Hematopoietic multipotent progenitor cell treated with erythropoietin and hydrocortisone succinate and interleukin-3 and kit ligand, for 4 days (in vitro differentiated cells): ENCODE measurements at regions not wholly inside any gene's neighbourhood (a gene's known extent, or its start where the extent isn't known, plus 50 kb on each side); places are given as distances from the start of the nearest gene placed in this dataset.
"Not testable (repeated sequence)": the region's sequence is repeated elsewhere in the genome, so short reads cannot be mapped to it uniquely, and the experiment has no call there.

Experiments
- DNase-seq: peaks from one replicate; pipeline ENCODE4 v3.0.0-alpha.2; 2015

DNA sequence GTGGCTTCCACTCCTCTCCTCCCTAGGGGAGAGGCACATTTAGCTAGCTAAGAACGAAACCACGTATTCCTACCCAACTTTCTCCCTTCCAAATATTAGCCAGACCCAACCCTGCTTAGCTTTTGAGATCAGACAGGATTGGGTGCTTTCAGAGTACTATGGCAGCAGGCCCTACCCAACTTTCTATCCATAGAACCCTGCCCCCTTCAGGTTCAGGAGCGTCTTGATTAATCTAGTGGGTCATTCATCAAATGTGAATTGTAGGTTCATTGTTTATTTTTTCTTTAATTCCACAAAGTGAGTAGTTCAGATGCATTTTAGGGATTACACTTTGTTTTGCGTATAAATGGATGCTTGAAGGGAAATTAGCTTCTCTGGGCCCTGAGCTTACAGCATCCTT lies 188.3 kb downstream of the MIB1 start:
- no peak for DNase-seq

DNA sequence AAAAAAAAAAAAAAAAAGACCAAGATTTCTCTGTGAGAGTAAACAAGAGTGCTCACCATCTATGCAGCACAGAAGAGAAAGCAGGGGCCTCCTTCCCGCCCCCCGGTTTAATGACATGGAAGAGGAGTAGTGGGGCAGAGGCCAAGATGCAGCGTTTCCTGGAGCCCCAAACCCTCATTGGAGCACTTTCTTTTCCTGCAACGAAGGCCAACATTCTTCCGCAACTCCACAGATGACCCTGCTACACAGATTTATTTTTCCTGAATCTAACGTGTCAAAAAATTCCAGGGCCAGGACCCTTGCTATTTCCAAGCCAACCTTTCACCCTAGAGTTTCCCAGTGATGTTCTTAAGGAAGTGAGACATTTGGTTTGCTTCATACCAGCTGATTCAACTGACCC lies 189.6 kb downstream of the MIB1 start:
- no peak for DNase-seq

DNA sequence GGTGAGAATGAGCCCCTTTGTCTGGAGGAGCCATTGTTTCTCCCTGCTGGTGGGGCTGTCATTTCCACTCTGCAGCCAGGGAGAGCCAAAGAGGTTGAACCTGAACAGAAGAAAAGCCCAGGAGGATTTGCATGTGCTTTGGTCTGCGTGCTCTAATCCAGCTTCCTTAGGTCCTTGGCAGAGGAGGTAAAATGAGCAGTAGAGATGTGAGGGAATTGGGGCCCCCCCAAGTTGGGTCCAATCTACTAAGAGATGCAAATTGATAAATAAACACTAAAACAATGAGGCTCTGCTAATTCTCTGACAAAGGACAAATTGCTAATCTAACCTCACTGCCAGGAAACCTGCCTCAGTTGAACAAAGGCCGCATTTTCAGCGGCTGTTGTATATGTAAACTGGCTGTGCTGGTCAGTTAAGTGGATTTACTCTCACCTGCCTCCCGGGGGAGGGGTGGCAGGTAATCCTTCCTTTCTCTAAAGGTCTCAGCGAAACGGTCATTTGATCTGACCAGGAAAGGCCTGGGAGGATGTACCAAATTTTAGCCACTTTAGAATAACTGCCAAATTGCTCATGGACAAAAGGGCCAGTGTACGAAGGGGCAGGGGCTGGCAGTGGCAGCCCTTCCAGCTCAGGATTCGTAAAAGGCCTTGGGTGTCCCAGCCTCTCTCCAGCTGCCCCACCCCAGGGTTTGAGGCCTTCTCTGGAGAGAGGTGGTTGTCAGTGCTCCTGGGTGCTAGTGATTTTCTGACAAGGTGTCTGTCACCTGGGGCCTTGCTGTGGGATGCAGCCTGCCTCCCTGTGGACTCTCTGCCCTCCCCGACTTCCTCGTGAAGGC lies 193.6 kb downstream of the MIB1 start:
- DNase-seq: no peak

DNA sequence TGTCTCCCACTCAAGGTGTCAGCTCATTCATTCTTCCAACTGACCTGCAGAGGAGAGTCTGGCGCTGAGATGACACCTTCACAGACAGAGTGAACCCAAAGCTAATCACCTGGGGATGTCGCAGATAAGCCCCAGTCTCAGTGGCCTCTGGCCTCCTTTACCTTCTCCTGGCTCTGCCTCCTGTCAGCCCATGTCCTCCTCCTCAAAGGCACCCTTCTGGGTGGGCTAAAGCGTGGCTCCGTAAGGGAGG lies 194.1 kb downstream of the MIB1 start:
- no peak for DNase-seq

DNA sequence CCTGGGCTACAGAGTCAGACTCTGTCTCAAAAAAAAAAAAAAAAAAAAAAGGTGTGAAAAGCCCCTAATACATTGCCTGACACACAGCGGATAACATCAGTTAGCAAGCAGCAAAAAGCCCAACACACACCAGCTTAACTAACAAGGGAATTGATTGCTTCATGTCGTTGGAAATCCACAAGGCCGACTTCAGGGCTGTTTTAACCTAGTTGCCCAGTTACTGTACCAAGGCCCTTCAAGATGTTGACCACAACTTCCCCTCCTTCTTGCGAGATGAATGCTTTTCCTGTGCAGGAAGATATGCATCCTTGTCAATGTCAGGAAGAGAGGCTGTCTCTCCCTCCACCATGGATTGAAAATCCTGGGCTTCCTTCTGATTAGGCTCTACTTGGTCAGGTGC lies 202.9 kb downstream of the MIB1 start:
- peak; percentile 31 for DNase-seq

DNA sequence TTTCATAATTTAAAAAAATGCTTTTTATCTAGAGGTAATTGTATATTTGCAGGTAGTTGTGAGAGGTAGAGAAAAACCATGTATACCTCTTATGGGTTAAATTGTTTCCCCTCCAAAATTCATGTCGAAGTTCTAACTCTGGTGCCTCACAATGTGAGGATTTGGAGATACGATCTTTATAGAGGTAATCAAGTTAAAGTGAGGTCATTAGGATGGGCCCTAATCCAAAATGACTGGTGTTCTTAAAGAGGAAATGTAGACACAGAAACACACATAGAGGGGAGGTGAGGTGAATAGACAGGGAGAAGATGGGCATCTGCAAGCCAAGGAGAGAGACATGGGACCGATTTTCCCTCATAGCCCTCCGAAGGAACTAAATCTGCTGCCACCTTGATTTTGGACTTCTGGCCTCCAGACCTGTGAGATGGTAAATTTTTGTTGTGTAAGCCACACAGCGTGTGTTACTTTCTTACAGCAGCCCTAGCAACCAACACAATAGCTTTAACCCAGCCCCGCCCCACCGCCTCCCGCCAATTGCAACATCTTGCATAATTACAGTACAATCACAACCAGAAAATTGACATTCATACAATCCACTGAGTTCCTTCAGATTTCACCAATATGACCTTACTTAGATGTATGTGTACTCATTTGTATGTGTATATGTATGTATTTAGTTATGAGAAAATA lies 208.9 kb downstream of the MIB1 start:
- no peak for DNase-seq

DNA sequence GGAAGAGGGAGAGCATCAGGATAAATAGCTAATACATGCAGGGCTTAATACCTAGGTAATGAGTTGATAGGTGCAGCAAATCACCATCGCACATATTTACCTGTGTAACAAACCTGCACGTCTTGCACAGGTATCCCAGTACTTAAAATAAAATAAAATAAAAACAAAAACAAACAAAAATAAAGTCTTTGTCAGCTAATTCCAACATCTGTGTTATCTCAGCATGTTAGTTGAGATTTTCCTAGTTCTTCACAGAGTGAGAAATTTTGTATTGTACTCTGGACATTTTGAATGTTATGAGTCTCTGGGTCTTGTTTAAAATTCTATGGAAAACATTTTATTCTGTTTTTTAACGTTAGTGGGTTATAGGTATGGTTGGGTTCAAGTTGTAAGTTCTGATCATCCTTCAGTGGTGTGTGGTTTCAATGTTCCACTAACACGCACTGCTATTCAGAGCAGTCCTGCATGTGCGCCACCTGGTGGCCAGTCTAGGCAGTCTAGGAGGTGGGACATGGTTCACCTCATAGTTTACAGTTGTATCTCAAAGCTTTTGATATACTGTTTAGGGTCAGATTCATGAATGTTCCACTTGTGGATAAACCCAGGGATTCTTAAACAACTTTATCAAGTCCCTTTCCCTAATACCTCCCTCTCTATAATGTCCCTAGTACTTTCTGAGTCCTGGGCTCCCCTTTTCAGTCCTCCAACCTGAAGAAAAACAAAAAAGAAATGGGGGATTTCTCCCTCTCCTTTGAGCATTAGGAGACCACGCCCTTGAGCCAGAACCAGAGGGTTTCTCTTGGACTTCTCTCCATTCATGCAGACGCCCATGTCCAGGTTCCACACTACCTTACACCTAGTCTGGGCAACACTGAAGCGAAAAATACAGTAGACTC lies 213.4 kb upstream of the GATA6 start:
- DNase-seq: peak; percentile 81

DNA sequence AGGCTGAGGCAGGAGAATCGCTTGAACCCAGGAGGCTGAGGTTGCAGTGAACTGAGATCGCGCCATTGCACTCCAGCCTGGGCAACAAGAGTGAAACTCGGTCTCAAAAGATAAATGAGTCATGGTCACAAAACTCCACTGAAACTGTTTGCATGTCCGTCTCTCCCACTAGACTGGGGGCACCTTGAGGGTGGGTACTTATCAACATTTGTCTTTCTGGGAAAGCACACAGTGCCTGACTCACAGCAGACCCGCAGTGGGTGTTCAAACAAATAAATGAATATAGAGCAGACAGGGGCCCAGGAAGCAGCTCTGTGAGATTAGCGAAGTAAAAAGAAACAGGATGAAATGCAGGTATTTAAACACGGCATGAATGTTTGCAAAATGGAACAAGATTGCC lies 211.1 kb upstream of the GATA6 start:
- no peak for DNase-seq

DNA sequence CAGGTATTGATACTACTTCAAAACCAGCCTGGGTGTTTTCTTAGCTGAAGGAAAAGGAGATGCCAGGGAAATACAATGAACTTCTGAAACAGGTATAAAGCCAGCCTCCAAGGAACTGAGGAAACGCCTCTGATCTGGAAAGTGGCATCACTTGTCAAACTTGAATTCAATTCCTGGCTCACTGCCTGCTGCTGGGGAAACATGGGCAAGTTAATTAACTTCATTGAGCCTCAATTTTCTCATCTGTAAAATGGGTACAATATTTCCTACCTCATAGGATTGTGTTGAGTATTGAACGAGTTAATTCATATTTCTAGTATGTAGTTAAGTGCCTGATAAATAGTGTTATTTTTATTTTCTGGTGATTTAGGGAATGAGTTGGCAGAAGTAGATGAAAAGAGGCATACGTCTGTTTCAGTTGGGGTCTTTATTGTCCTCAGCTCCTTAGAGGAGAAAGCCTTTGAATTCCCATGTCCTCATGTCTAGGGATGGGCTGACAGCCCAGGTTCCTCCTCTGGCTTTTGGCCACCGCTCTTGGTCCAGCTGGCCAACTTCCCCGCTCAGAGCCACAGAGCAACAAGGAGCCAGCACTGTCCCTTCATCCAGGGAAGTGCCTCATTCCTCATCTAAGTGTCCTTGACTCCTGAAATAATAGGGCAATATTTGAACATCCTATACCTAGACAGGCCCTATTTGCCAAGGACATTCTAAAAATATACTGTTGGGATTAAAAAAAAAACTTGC lies 210.5 kb upstream of the GATA6 start:
- no peak for DNase-seq

DNA sequence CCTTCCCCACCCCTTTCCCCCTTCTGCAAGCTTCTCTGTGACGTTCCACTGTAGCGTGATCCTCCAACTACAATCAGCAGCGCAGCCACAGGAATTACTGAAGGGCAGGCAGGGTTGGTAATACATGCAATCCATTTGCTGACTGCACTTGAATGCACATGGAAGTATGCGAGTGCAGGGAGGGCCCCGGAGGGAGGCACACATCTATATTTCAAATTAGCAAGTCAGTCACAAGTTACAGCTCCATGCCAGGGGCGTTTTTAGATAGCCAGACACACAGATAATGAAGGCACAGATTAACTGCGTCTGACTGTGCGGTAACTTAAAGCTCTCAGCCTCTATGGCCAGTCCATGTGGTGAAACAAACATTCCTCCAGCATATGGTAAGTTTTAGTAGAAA lies 209.2 kb upstream of the GATA6 start:
- DNase-seq: no peak

DNA sequence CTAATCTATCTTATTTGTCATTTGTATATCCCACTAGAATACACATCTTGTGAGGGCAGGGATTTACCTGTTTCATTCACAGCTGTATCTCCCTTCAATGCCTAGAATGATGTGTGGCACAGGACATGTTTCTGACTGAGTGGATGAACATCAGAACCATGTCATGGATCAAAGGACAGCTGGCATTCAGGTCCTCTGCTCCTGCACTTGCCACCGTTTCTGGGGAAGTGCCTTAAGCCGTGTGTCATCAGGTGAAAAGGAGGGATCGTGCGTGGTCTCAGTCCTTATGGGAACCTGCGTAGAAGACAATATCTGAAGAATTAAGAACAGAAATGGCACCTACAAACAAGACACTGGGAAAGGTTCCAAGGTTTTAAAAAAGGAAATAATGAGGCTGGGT lies 206.1 kb upstream of the GATA6 start:
- DNase-seq: no peak

DNA sequence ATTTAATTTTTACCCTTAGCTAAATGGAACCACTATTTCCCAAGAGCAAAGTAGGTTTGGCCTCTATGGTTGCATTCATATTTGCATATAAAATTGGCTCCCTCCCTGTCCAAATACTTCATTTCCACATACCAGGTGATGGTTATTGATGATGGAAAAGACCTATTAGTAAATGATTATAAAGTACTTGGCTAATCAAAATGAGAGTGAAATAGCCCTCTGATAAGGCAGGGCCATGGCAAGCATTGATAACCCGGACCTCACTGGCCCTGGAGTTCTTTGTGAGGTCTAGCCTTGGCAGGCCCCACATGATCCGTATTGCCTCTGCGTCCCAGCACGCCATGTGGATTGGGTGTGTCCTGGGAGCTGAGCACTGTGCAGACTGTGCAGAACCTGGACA lies 201.1 kb upstream of the GATA6 start:
- DNase-seq: no peak

DNA sequence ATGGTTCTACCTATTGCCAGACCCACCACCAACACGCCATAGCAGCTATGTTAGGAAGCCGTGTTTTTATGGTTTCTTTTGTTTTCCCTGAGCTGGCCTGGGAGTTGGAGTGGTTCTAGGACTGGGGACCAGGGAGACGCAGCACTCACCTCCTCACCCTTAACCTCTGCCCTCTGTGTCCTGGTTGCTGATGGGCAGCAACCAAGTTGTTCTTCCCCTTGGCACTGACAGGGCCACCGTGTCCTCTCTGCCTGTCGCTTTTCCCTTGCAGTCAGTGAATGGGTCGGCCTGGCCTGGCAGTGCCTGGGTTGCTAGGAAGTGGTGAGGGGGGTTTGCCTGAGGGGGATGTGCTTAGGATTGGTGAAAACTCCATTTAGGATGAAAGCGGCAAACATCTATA lies 197.1 kb upstream of the GATA6 start:
- no peak for DNase-seq

DNA sequence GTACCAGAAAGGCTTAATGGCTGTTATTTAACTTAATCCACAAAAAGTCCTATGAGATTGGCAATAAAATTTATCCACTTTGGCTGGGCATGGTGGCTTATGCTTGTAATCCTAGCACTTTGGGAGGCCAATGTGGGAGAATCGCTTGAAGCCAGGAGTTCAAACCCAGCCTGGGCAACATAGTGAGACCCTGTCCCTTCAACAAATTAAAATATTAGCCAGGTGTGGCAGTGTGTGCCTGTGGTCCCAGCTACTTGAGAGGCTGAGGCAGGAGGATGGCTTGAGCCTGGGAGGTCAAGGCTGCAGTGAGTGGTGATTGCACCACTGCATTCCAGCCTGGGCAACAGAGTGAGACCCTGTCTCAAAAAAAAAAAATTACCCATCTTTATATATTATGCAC lies 193.4 kb upstream of the GATA6 start:
- DNase-seq: not testable (repeated sequence)

DNA sequence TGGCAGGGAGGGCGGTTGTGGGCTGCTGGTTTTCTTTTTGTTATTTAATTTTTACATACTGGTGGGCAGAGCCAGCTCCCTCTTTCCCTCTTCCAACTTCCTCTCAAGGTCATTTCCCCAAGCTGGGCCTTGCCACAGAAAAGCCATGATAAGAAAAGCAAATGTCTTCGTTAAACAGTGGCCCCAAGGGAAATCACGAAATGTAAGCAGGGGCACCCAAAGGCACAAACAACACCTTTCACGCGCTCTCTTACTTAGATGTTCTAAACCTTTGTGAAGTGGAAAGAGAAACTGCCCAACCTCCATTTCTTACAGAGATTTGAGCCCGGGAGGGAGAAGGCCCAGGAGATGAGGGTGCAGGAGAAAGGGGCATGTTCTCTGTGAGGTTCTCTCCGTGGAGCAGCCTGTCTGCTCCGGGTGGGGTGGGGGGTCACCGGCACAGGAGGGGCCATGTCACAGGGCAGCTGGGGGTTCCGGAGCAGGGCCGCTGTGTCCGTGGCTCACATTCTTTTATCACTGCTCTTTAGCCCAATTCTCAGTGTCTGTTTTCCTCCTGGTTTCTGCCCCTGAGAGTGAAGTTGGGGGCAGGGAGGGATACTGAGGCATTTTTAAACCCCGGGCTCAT lies 190.7 kb upstream of the GATA6 start:
- no peak for DNase-seq

DNA sequence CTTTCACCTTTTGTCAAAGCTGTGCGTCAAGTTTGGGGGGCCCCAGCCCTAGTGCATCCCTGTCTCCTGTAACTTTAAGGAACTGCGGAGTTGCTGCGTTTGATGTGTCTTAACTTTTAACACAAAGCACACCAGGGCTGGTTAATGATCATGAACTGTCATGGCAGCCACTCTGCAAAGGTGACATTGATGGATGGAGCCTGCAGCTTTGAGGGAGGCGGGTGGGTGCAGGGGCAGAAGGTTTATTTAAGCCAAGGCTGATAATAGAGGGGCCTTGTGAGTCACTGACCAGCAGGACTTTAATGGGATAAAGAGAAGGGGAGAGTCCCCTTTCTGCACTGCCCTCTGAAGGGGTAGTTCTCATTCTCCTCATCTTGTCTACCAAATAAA lies 190.2 kb upstream of the GATA6 start:
- no peak for DNase-seq

DNA sequence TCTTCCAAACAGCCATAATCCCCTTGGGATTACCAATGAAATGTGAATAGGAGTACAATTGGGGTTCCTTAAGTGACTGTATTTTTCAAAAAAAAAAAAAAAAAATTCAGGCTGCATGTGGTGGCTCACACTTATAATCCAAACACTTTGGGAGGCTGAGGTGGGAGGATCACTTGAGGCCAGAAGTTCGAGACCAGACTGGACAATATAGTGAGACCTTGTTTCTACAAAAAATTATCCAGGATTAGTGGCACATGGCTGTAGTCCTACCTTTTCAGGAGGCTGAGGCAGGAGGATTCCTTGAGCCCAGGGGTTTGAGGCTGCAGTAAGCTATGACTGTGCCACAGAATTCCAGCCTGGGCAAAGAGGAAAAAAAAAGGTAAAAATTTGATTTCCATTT lies 189.6 kb upstream of the GATA6 start:
- DNase-seq: no peak

DNA sequence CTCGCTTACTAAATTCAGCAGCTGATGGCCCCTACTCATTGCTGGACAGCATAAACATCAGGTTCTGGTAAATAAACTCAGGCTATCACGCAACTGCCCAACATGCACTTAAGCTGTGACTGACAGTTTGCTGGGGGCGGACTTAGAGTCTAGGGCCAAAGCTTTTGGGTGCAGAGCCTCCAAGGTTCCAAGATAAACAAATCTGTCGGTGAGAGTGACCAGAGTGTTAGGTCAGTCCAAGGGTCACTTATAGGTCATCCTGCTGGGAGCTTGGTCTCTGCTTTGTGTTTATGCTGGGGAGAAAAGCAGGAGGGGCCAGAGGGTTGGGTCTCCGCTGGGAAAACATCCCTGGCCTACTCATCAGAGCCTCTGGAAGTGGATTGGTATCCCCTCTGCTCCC lies 188.6 kb upstream of the GATA6 start:
- DNase-seq: no peak

DNA sequence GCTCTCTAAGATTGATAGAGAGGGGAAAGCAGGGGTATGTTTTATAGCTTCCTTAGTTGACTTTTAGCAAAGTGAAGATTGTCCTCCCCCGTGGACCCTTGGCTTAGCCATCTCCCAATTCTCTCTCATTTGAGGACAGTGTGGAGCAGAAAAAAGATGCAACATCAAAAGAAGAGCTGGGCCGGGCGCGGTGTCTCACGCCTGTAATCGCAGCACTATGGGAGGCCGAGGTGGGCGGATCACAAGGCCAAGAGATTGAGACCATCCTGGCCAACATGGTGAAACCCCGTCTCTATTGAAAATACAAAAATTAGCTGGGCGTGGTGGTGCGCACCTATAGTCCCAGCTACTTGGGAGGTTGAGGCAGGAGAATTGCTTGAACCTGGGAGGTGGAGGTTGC lies 187.9 kb upstream of the GATA6 start:
- not testable (repeated sequence) for DNase-seq

DNA sequence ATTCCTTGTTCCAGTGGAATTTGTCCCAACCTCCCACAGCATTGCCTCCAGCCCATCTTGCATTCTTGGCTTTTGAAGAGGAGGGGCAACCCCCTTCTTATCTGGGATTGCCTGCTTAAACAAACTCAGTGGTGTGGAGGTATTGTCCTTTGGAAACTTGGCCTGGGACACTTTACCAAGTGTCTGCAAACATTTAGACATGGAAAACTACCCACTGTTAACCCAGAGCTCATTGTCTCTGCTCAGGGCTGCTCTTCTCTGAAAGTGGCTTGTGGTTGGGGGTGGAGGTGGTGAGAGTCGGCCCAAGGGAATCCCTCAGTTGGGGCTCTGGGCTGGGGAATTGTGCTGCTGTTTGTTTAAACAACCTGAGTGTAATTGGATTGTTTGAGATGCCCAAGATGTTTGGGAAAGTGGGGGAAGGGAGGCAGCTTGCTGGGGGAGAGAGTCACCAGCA lies 178.3 kb upstream of the GATA6 start:
- no peak for DNase-seq

DNA sequence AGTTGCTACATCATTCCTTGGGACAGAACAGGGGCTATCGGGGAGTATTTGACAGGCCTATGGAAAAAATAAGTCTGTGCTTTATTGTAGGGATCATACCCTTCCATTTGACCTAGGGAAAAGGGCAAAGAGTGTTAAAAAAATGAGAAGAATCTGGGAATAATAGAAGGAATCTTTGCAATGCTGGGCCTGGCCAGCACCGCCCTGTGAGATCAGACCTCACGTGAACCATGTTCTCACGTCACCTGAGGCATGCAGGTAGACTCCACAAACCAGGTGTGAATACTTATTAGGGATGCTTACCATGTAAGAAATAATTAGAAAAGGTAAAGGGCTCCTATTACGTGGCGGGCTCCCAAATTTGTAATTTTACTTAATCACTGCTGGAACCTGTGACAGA lies 177.5 kb upstream of the GATA6 start:
- DNase-seq: no peak

DNA sequence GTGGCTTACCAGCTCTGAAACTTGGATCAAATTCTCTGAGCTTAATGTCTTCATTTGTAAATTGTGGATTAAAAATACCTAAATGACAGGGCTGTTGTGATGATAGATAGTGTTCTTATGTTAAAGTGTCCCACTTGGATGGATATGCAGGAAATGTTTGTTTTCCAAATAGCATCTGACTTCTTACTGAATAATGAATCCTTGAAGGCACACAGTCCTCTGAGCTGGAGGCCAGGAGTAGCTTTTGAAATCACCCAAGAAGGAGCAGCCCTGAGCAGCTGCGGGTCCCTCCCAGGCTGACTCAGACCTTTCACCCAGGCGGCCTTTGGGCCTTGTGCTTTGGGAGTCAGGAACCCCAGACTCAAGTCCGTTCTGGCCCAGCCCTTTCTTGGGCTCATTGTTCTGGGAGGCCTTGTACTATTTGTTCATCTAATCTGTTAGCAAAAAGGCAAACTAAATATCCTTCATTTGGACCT lies 173.0 kb upstream of the GATA6 start:
- no peak for DNase-seq
